K562 (cell line): ENCODE measurements at regions not wholly inside any gene's neighbourhood (a gene's known extent, or its start where the extent isn't known, plus 50 kb on each side); places are given as distances from the start of the nearest gene placed in this dataset.

Source experiments
- BRCA1 ChIP-seq, 2 experiments: fragments of 450-650 bp in 1 of 2; sonication (generic) in 1 of 2; formaldehyde crosslinking in 1 of 2; IDR thresholded peaks; 2 replicates each; pipeline versions ENCODE4 v1.5.0 to v1.6.1; 2017 to 2020; ENCODE audit warnings: mild to moderate bottlenecking in 1 of 2, missing genetic modification reagents in 1 of 2
- BRD4 ChIP-seq: fragments of 200-600 bp; sonication (generic); IDR thresholded peaks from 2 replicates; pipeline ENCODE4 v1.6.1; 2017; ENCODE audit warnings: inconsistent platforms
- CTCF ChIP-seq, 3 experiments: IDR thresholded peaks in 2 of 3; conservative IDR thresholded peaks in 1 of 3; 2 replicates each; pipeline ENCODE4 v1.5.1; 2011 to 2012; ENCODE audit warnings: low read length in 3 of 3, mild to moderate bottlenecking in 3 of 3, control low read depth in 2 of 3, improper control_type of control experiment in 1 of 3, inconsistent platforms in 1 of 3, low read depth in 1 of 3, mixed read lengths in 1 of 3, moderate library complexity in 1 of 3; ENCODE audit not compliant: insufficient read depth in 2 of 3
- GATAD2B ChIP-seq: fragments of 450-650 bp; IDR thresholded peaks from 2 replicates; pipeline ENCODE4 v1.6.1; 2017; ENCODE audit warnings: mild to moderate bottlenecking, borderline replicate concordance
- SLC30A9 ChIP-seq: fragments of 250-450 bp; sonication (Bioruptor Pico); IDR thresholded peaks from 2 replicates; pipeline ENCODE4 v1.8.0; 2022; ENCODE audit warnings: mild to moderate bottlenecking, moderate library complexity
- ZFP36 ChIP-seq: fragments of 150-350 bp; IDR thresholded peaks from 2 replicates; pipeline ENCODE4 v1.6.1; 2018; ENCODE audit warnings: low read length, low read depth; ENCODE audit not compliant: partially characterized antibody
- ZNF263 ChIP-seq: sonication (generic); formaldehyde crosslinking; IDR thresholded peaks from 2 replicates; pipeline ENCODE4 v1.8.0; 2022; ENCODE audit warnings: mild to moderate bottlenecking, missing genetic modification reagents, borderline replicate concordance
- ZNF274 ChIP-seq: IDR thresholded peaks from 2 replicates; pipeline ENCODE4 v1.6.1; 2011; ENCODE audit warnings: low read depth, mild to moderate bottlenecking, low read length, moderate library complexity, borderline replicate concordance
- TF ChIP-seq, protein P1 (sequence below): fragments of 250-450 bp; sonication (Bioruptor Pico); IDR thresholded peaks from 2 replicates; pipeline ENCODE4 v1.5.0; 2021
- TF ChIP-seq, protein P2 (sequence below): fragments of 450-650 bp; IDR thresholded peaks from 2 replicates; pipeline ENCODE4 v1.6.1; 2016; ENCODE audit warnings: low read depth

- TF ChIP-seq, protein P1, sequence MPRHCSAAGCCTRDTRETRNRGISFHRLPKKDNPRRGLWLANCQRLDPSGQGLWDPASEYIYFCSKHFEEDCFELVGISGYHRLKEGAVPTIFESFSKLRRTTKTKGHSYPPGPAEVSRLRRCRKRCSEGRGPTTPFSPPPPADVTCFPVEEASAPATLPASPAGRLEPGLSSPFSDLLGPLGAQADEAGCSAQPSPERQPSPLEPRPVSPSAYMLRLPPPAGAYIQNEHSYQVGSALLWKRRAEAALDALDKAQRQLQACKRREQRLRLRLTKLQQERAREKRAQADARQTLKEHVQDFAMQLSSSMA (CRISPR knock-in tag), result no peak
- TF ChIP-seq ZFP36 (no peak), ZNF263 (no peak), BRCA1 (IDR thresholded peaks at IDR 0.05) (no peak), BRCA1 (CRISPR knock-in tag; IDR thresholded peaks at IDR 0.05) (no peak), ZNF274 (no peak), SLC30A9 (CRISPR knock-in tag) (no peak), GATAD2B (no peak), CTCF (IDR thresholded peaks at IDR 0.05 in 2 of 3, conservative IDR thresholded peaks at IDR 0.05 in 1 of 3; ENCODE audit: insufficient read depth in 2 of 3, low read depth in 1 of 3, low read length in 3 of 3) (no peak), BRD4 (no peak)
- TF ChIP-seq, protein P2, sequence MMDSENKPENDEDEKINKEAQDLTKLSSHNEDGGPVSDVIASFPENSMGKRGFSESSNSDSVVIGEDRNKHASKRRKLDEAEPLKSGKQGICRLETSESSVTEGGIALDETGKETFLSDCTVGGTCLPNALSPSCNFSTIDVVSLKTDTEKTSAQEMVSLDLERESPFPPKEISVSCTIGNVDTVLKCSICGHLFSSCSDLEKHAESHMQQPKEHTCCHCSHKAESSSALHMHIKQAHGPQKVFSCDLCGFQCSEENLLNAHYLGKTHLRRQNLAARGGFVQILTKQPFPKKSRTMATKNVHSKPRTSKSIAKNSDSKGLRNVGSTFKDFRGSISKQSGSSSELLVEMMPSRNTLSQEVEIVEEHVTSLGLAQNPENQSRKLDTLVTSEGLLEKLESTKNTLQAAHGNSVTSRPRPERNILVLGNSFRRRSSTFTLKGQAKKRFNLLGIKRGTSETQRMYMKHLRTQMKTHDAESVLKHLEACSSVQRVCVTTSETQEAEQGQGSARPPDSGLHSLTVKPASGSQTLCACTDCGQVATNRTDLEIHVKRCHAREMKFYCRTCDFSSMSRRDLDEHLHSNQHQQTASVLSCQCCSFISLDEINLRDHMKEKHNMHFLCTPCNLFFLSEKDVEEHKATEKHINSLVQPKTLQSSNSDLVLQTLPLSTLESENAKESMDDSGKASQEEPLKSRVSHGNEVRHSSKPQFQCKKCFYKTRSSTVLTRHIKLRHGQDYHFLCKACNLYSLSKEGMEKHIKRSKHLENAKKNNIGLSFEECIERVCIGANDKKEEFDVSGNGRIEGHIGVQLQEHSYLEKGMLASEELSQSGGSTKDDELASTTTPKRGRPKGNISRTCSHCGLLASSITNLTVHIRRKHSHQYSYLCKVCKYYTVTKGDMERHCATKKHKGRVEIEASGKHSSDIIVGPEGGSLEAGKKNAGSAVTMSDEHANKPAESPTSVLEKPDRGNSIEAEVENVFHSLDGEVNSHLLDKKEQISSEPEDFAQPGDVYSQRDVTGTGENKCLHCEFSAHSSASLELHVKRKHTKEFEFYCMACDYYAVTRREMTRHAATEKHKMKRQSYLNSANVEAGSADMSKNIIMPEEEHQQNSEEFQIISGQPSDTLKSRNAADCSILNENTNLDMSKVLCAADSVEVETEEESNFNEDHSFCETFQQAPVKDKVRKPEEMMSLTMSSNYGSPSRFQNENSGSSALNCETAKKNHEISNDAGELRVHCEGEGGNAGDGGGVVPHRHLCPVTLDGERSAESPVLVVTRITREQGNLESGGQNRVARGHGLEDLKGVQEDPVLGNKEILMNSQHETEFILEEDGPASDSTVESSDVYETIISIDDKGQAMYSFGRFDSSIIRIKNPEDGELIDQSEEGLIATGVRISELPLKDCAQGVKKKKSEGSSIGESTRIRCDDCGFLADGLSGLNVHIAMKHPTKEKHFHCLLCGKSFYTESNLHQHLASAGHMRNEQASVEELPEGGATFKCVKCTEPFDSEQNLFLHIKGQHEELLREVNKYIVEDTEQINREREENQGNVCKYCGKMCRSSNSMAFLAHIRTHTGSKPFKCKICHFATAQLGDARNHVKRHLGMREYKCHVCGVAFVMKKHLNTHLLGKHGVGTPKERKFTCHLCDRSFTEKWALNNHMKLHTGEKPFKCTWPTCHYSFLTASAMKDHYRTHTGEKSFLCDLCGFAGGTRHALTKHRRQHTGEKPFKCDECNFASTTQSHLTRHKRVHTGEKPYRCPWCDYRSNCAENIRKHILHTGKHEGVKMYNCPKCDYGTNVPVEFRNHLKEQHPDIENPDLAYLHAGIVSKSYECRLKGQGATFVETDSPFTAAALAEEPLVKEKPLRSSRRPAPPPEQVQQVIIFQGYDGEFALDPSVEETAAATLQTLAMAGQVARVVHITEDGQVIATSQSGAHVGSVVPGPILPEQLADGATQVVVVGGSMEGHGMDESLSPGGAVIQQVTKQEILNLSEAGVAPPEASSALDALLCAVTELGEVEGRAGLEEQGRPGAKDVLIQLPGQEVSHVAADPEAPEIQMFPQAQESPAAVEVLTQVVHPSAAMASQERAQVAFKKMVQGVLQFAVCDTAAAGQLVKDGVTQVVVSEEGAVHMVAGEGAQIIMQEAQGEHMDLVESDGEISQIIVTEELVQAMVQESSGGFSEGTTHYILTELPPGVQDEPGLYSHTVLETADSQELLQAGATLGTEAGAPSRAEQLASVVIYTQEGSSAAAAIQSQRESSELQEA, result no peak
Observed at GRCh38 chr13:105463011-105463501, 1072.4 kb downstream of the EFNB2 start.
